ENCODE measurements at regions not wholly inside any gene's neighbourhood (a gene's known extent, or its start where the extent isn't known, plus 50 kb on each side); places are given as distances from the start of the nearest gene placed in this dataset.

- FAIRE-seq = no peak
These were observed 156.7 kb upstream of the TLE3 start for GRCh38 chr15:70254311-70254869.

GRCh38 chr15:70253461-70254156, 155.9 kb upstream of the TLE3 start:
- FAIRE-seq = no peak

GRCh38 chr15:70252951-70253320, 155.2 kb upstream of the TLE3 start:
- no peak for FAIRE-seq

GRCh38 chr15:70252056-70252950, 154.6 kb upstream of the TLE3 start:
- FAIRE-seq = no peak

- no peak for FAIRE-seq
These were observed 153.7 kb upstream of the TLE3 start for GRCh38 chr15:70251246-70251990.

- FAIRE-seq = no peak
These were observed 152.8 kb upstream of the TLE3 start for GRCh38 chr15:70250208-70251201.

- no peak for FAIRE-seq
These were observed 151.9 kb upstream of the TLE3 start for GRCh38 chr15:70249616-70250015.

- FAIRE-seq = no peak
These were observed 150.7 kb upstream of the TLE3 start for GRCh38 chr15:70248116-70249025.

- no peak for FAIRE-seq
These were observed 149.6 kb upstream of the TLE3 start for GRCh38 chr15:70247281-70247680.

- no peak for FAIRE-seq
These were observed 149.0 kb upstream of the TLE3 start for GRCh38 chr15:70246623-70247220.

- no peak for FAIRE-seq
These were observed 148.4 kb upstream of the TLE3 start for GRCh38 chr15:70245932-70246622.

- FAIRE-seq = no peak
These were observed 147.3 kb upstream of the TLE3 start for GRCh38 chr15:70244978-70245542.

- FAIRE-seq = no peak
These were observed 146.2 kb upstream of the TLE3 start for GRCh38 chr15:70243686-70244540.

- no peak for FAIRE-seq
These were observed 145.4 kb upstream of the TLE3 start for GRCh38 chr15:70242951-70243685.

GRCh38 chr15:70241561-70242320, 144.0 kb upstream of the TLE3 start:
- FAIRE-seq = no peak

GRCh38 chr15:70240820-70241430, 143.2 kb upstream of the TLE3 start:
- FAIRE-seq = no peak
